Thyroid gland (tissue), 4 donors: ENCODE measurements at regions not wholly inside any gene's neighbourhood (a gene's known extent, or its start where the extent isn't known, plus 50 kb on each side); places are given as distances from the start of the nearest gene placed in this dataset.

Experiments
- POLR2A ChIP-seq, 2 donors: fragments of 450-650 bp; IDR thresholded peaks; one replicate each; pipeline ENCODE4 v1.6.1; 2017; ENCODE audit warnings: antibody characterized with exemption in 2 of 2, mild to moderate bottlenecking in 2 of 2, moderate library complexity in 1 of 2
- TF ChIP-seq, protein P1 (sequence below), 6 experiments: fragments of 200-600 bp in 3 of 6; fragments of 450-650 bp in 3 of 6; sonication (generic) in 3 of 6; IDR thresholded peaks; one replicate each; pipeline ENCODE4 v1.5.1; 2016 to 2019; ENCODE audit warnings: antibody characterized with exemption in 6 of 6, mild to moderate bottlenecking in 2 of 6, inconsistent platforms in 1 of 6, moderate library complexity in 1 of 6

- TF ChIP-seq, protein P1, sequence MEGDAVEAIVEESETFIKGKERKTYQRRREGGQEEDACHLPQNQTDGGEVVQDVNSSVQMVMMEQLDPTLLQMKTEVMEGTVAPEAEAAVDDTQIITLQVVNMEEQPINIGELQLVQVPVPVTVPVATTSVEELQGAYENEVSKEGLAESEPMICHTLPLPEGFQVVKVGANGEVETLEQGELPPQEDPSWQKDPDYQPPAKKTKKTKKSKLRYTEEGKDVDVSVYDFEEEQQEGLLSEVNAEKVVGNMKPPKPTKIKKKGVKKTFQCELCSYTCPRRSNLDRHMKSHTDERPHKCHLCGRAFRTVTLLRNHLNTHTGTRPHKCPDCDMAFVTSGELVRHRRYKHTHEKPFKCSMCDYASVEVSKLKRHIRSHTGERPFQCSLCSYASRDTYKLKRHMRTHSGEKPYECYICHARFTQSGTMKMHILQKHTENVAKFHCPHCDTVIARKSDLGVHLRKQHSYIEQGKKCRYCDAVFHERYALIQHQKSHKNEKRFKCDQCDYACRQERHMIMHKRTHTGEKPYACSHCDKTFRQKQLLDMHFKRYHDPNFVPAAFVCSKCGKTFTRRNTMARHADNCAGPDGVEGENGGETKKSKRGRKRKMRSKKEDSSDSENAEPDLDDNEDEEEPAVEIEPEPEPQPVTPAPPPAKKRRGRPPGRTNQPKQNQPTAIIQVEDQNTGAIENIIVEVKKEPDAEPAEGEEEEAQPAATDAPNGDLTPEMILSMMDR (IDR thresholded peaks at IDR 0.05) = no peak
- TF ChIP-seq POLR2A (IDR thresholded peaks at IDR 0.05) = no peak
These were observed 796.7 kb downstream of the UQCRFS1 start for GRCh38 chr19:28416245-28416644.
